Uterus (tissue), 2 donors: ENCODE measurements at regions not wholly inside any gene's neighbourhood (a gene's known extent, or its start where the extent isn't known, plus 50 kb on each side); places are given as distances from the start of the nearest gene placed in this dataset.

Experiments used
- POLR2A ChIP-seq, 2 donors: fragments of 450-650 bp; IDR thresholded peaks; one replicate each; pipeline ENCODE4 v1.6.1; 2016; ENCODE audit warnings: antibody characterized with exemption in 2 of 2, mild to moderate bottlenecking in 1 of 2, moderate library complexity in 1 of 2
- TF ChIP-seq, protein P1 (sequence below), 4 experiments: fragments of 200-600 bp in 2 of 4; fragments of 450-650 bp in 2 of 4; sonication (generic) in 2 of 4; IDR thresholded peaks; one replicate each; pipeline ENCODE4 v1.5.1; 2016 to 2019; ENCODE audit warnings: antibody characterized with exemption in 4 of 4, mild to moderate bottlenecking in 2 of 4, moderate library complexity in 1 of 4

DNA sequence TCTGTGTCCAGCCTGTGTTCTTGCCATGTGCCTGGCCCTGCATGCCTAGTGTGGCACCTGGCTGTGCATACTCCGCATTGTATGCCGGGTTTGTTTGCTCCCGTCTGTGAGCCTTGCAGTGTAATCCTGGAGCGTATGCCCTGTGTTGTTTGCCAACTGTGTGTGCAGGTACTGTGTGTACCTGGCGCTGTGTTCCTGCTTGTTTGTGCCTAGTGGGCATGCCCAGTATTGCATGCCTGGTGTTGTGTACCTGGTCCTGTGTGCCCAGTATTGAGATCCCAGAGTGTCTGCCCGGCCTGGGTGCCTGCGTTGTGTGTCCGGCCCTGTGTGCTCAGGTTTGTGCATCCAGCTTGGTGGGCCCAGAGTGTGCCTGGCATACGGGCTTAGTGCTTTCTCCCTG lies 54.5 kb upstream of the CHRNA7 start:
- TF ChIP-seq, protein P1, sequence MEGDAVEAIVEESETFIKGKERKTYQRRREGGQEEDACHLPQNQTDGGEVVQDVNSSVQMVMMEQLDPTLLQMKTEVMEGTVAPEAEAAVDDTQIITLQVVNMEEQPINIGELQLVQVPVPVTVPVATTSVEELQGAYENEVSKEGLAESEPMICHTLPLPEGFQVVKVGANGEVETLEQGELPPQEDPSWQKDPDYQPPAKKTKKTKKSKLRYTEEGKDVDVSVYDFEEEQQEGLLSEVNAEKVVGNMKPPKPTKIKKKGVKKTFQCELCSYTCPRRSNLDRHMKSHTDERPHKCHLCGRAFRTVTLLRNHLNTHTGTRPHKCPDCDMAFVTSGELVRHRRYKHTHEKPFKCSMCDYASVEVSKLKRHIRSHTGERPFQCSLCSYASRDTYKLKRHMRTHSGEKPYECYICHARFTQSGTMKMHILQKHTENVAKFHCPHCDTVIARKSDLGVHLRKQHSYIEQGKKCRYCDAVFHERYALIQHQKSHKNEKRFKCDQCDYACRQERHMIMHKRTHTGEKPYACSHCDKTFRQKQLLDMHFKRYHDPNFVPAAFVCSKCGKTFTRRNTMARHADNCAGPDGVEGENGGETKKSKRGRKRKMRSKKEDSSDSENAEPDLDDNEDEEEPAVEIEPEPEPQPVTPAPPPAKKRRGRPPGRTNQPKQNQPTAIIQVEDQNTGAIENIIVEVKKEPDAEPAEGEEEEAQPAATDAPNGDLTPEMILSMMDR (IDR thresholded peaks at IDR 0.05): no peak
- TF ChIP-seq POLR2A (IDR thresholded peaks at IDR 0.05): no peak
